Left lung (tissue), 4 donors: ENCODE measurements at regions not wholly inside any gene's neighbourhood (a gene's known extent, or its start where the extent isn't known, plus 50 kb on each side); places are given as distances from the start of the nearest gene placed in this dataset.
A peak's percentile ranks its signal among the peaks of the same experiment; 100 is the strongest.
"Not testable (repeated sequence)": the region's sequence is repeated elsewhere in the genome, so short reads cannot be mapped to it uniquely, and the experiment has no call there.

ENCODE experiments used
- ATAC-seq: fragments of 200-7000 bp; cut with Tn5 transposase; one replicate; pipeline ENCODE4 v1.9.1; 2020; ENCODE audit warnings: moderate library complexity
- DNase-seq, 4 donors: peaks; one replicate each; pipeline ENCODE4 v3.0.0-alpha.2; 2013 to 2020
- H3K27ac ChIP-seq, 2 donors: fragments of 200-600 bp; sonication (generic) in 1 of 2; one replicate each; pipeline versions ENCODE4 v1.5.0 to v1.8.0; 2020 to 2021
- H3K27me3 ChIP-seq, 2 donors: fragments of 200-600 bp; sonication (generic) in 1 of 2; one replicate each; pipeline versions ENCODE4 v1.5.0 to v1.8.0; 2020 to 2021
- H3K36me3 ChIP-seq, 2 donors: fragments of 200-600 bp; sonication (generic) in 1 of 2; one replicate each; pipeline versions ENCODE4 v1.5.0 to v1.8.0; 2020 to 2021
- H3K4me1 ChIP-seq, 2 donors: fragments of 200-600 bp; one replicate each; pipeline ENCODE4 v1.8.0; 2021
- H3K4me3 ChIP-seq, 2 donors: fragments of 200-600 bp; sonication (generic) in 1 of 2; one replicate each; pipeline versions ENCODE4 v1.5.0 to v1.8.0; 2020 to 2021; ENCODE audit warnings: mild to moderate bottlenecking in 1 of 2
- H3K9me3 ChIP-seq, 2 donors: fragments of 200-600 bp; sonication (generic) in 1 of 2; one replicate each; pipeline versions ENCODE4 v1.5.0 to v1.8.0; 2020 to 2021
- CTCF ChIP-seq, 2 donors: fragments of 200-600 bp; sonication (generic) in 1 of 2; IDR thresholded peaks; one replicate each; pipeline versions ENCODE4 v1.5.0 to v1.8.0; 2021; ENCODE audit warnings: antibody characterized with exemption in 2 of 2
- intact Hi-C, 2 donors: fragments of 100-400 bp; cut with DNase I; formaldehyde crosslinking; loops; one replicate each; pipeline versions ENCODE4 v1.11.2 to v1.14.2; 2022
- donor health status: DM: no; HTN: yes; CAD: no.
- donor health status: DM: no; HTN: no; CAD: no.

GRCh38 chrX:93177930-93178329 is 495.4 kb downstream of the NAP1L3 start:
- H3K4me3 ChIP-seq: no peak overlapping the region
- no peaks in the 10 kb centered on the region for H3K4me1 ChIP-seq
- no peak overlapping the region for H3K27ac ChIP-seq
- DNase-seq (no peak), ATAC-seq (no peak)
- no peak for TF ChIP-seq CTCF (IDR thresholded peaks at IDR 0.05)
- H3K27me3 ChIP-seq: no peaks in the 10 kb centered on the region
- no peaks in the 10 kb centered on the region for H3K36me3 ChIP-seq
- peaks cover 0 to 16% of the 10 kb centered on the region in 2 donors for H3K9me3 ChIP-seq
- intact Hi-C loops: no loop called here

GRCh38 chrX:93169771-93170170 is 503.6 kb downstream of the NAP1L3 start:
- no peak overlapping the region for H3K4me3 ChIP-seq
- ATAC-seq (no peak), DNase-seq (no peak)
- no peaks in the 10 kb centered on the region for H3K27me3 ChIP-seq
- no peak for TF ChIP-seq CTCF (IDR thresholded peaks at IDR 0.05)
- peaks cover 0 to 2% of the 10 kb centered on the region in 2 donors for H3K9me3 ChIP-seq
- intact Hi-C loops: no loop called here
- H3K4me1 ChIP-seq: no peaks in the 10 kb centered on the region
- no peaks in the 10 kb centered on the region for H3K36me3 ChIP-seq
- H3K27ac ChIP-seq: no peak overlapping the region

DNA sequence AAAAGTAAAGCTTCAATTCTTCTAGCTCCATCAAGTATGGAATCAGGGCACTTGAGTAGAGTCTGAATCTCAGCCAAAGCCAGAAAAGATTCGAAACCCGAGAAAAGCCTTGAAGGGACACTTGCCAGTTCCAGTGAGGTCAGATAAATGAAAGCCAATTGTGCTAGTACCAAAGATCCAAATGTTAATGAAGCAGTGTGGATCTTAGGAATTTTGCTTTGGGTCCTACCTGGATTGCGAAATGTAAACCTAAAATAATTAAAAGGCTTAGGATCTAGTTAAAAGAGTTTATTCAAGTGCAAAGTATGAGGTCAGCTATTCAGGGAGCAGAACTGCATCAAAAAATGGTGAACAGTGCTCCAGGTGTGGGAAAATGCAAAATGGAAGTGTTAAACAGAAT is 552.6 kb downstream of the NAP1L3 start:
- Histone ChIP-seq H3K4me3 (no peak overlapping the region), H3K9me3 (no peaks in the 10 kb centered on the region), H3K36me3 (no peaks in the 10 kb centered on the region), H3K4me1 (no peaks in the 10 kb centered on the region), H3K27me3 (no peaks in the 10 kb centered on the region), H3K27ac (no peak overlapping the region)
- intact Hi-C loops: no loop called here
- no peak for DNase-seq
- no peak for ATAC-seq
- TF ChIP-seq CTCF (IDR thresholded peaks at IDR 0.05): no peak

- H3K27me3 ChIP-seq, DNase-seq, H3K36me3 ChIP-seq, intact Hi-C loops, ATAC-seq, H3K9me3 ChIP-seq, H3K4me3 ChIP-seq, H3K4me1 ChIP-seq, H3K27ac ChIP-seq: not testable (repeated sequence)
Measured at GRCh38 chrX:93103353-93104067, 569.9 kb downstream of the NAP1L3 start.

DNA sequence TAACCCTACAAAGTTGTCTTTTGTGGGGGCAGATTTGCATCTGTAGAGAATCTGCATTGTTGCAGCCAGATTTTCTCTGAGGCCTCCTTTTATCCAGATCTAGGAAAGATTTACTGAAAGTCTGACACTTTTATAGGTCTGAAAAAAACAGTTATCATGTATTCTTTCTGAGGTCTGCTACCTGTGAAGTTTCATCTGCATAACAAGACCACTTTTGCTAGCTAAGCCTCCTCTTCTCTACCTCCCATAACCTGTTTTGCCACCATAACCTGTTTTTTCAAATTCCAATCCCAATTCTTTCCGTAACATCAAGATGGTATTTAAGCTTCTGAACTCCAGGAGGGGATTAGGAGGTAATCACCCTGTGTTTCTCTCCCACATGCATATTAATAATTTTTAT is 577.8 kb downstream of the NAP1L3 start:
- H3K4me3 ChIP-seq, H3K9me3 ChIP-seq, H3K36me3 ChIP-seq, DNase-seq, ATAC-seq, H3K27me3 ChIP-seq, intact Hi-C loops, H3K27ac ChIP-seq, H3K4me1 ChIP-seq: not testable (repeated sequence)

GRCh38 chrX:93078906-93079305 is 594.5 kb downstream of the NAP1L3 start:
- intact Hi-C loops, H3K9me3 ChIP-seq, H3K27ac ChIP-seq, H3K27me3 ChIP-seq, H3K4me3 ChIP-seq, ATAC-seq, H3K4me1 ChIP-seq, DNase-seq, H3K36me3 ChIP-seq: not testable (repeated sequence)

- ATAC-seq, H3K27ac ChIP-seq, H3K36me3 ChIP-seq, DNase-seq, H3K27me3 ChIP-seq, intact Hi-C loops, H3K4me3 ChIP-seq, H3K4me1 ChIP-seq, H3K9me3 ChIP-seq: not testable (repeated sequence)
Measured at GRCh38 chrX:93055264-93055663, 618.1 kb downstream of the NAP1L3 start.

DNA sequence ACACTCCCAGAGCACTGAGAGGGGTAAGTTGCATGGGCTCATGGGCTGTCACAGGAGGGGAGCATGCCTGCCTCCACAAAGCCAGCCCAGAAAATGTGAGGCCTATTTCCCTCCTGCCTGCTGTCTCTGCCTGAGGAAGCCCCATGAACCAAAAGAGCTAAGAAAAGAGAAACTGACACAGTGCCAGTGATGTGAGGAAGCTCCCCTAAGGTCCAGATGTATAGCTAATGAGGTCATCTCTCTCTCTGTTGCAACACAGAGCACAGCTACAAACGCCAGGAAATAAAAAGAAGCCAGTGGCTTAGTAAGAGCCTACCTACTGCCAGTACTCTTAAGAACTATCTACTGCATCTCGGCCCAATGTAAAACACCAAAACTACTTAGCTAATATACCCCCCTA is 653.5 kb downstream of the NAP1L3 start:
- H3K36me3 ChIP-seq, H3K4me1 ChIP-seq, H3K4me3 ChIP-seq, intact Hi-C loops, H3K27me3 ChIP-seq, H3K27ac ChIP-seq, DNase-seq, ATAC-seq, H3K9me3 ChIP-seq: not testable (repeated sequence)

- H3K27me3 ChIP-seq, H3K4me3 ChIP-seq, intact Hi-C loops, H3K27ac ChIP-seq, DNase-seq, H3K9me3 ChIP-seq, H3K36me3 ChIP-seq, H3K4me1 ChIP-seq: not testable (repeated sequence)
- ATAC-seq: peak; percentile 44
Measured at GRCh38 chrX:93014481-93015030, 658.8 kb downstream of the NAP1L3 start.
